Upper lobe of left lung (tissue), 6 donors: ENCODE measurements at regions not wholly inside any gene's neighbourhood (a gene's known extent, or its start where the extent isn't known, plus 50 kb on each side); places are given as distances from the start of the nearest gene placed in this dataset.
"Not testable (repeated sequence)": the region's sequence is repeated elsewhere in the genome, so short reads cannot be mapped to it uniquely, and the experiment has no call there.

Experiments
- ATAC-seq, 2 donors: fragments of 200-7000 bp; cut with Tn5 transposase; one replicate each; pipeline ENCODE4 v1.9.1; 2022; ENCODE audit warnings: mild to moderate bottlenecking in 2 of 2, moderate library complexity in 2 of 2; ENCODE audit not compliant: low FRiP score in 2 of 2
- DNase-seq, 2 donors: peaks; one replicate each; pipeline ENCODE4 v3.0.0-alpha.2; 2019 to 2020
- H3K27ac ChIP-seq, 4 donors: fragments of 200-600 bp; sonication (generic); one replicate each; pipeline ENCODE4 v1.5.1; 2016 to 2019
- H3K27me3 ChIP-seq, 4 donors: fragments of 200-600 bp; sonication (generic); one replicate each; pipeline ENCODE4 v1.5.1; 2017 to 2019
- H3K36me3 ChIP-seq, 4 donors: fragments of 200-600 bp; sonication (generic); one replicate each; pipeline ENCODE4 v1.5.1; 2016 to 2019
- H3K4me1 ChIP-seq, 4 donors: fragments of 200-600 bp; sonication (generic); one replicate each; pipeline ENCODE4 v1.5.1; 2018 to 2019
- H3K4me3 ChIP-seq, 4 donors: fragments of 200-600 bp; sonication (generic); one replicate each; pipeline ENCODE4 v1.5.1; 2017 to 2019; ENCODE audit warnings: mild to moderate bottlenecking in 2 of 4, moderate library complexity in 1 of 4
- H3K9me3 ChIP-seq, 4 donors: fragments of 200-600 bp; sonication (generic); one replicate each; pipeline ENCODE4 v1.5.1; 2018 to 2019
- EP300 ChIP-seq, 4 donors: sonication (generic); formaldehyde crosslinking; IDR thresholded peaks; one replicate each; pipeline ENCODE4 v1.5.1; 2017; ENCODE audit warnings: antibody characterized with exemption in 4 of 4, control low read depth in 2 of 4
- POLR2A ChIP-seq, 4 donors: fragments of 450-650 bp; IDR thresholded peaks; one replicate each; pipeline ENCODE4 v1.5.1; 2016 to 2017; ENCODE audit warnings: antibody characterized with exemption in 4 of 4, mild to moderate bottlenecking in 2 of 4
- POLR2AphosphoS5 ChIP-seq, 2 donors: sonication (generic); formaldehyde crosslinking; IDR thresholded peaks; one replicate each; pipeline ENCODE4 v1.5.1; 2017; ENCODE audit warnings: antibody characterized with exemption in 2 of 2
- WGBS, 2 donors: methylation state at CpG; one replicate each; pipeline ENCODE4 v1.1.5; 2017 to 2018; 5-methylcytosine and 5-hydroxymethylcytosine counted together
- TF ChIP-seq, protein P1 (sequence below), 6 experiments: fragments of 450-650 bp in 4 of 6; fragments of 200-600 bp in 2 of 6; sonication (generic) in 2 of 6; IDR thresholded peaks; one replicate each; pipeline ENCODE4 v1.5.1; 2016 to 2019; ENCODE audit warnings: antibody characterized with exemption in 6 of 6
- donor health status: DM: no; HTN: no; CAD: no; lungs with moderate emphysema.
- donor health status: DM: no; HTN: yes; CAD: no; lungs with severe emphysema.

DNA sequence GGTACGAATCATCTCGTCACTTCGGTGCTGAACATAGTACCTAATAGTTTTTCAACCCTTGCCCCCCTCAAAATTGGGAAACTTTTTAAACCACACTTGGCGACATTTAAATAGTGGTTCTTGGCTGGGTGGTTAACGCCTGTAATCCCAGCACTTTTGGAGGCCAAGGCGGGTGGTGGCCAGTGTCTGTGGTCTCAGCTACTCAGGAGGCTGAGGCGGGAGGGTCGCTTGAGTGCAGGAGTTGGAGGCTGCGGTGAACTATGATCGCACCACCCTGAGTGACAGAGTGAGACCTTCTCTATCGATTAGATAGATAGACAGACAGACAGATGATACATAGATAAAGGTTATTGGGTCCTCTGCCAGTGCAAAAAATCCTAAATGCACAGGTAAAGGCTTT lies 55.5 kb upstream of the RASAL2 start:
- Histone ChIP-seq H3K36me3 (no peaks in the 10 kb centered on the region), H3K9me3 (no peaks in the 10 kb centered on the region), H3K27ac (peak overlapping the region; percentile 56 to 82 (median 70)), H3K4me1 (peaks cover under 1 to 26% (median 10%) of the 10 kb centered on the region in 4 donors), H3K4me3 (peak overlapping the region in 3 of 4 donors; percentile 58 to 81 (median 60)), H3K27me3 (no peaks in the 10 kb centered on the region)
- no peak for ATAC-seq
- TF ChIP-seq, protein P1, sequence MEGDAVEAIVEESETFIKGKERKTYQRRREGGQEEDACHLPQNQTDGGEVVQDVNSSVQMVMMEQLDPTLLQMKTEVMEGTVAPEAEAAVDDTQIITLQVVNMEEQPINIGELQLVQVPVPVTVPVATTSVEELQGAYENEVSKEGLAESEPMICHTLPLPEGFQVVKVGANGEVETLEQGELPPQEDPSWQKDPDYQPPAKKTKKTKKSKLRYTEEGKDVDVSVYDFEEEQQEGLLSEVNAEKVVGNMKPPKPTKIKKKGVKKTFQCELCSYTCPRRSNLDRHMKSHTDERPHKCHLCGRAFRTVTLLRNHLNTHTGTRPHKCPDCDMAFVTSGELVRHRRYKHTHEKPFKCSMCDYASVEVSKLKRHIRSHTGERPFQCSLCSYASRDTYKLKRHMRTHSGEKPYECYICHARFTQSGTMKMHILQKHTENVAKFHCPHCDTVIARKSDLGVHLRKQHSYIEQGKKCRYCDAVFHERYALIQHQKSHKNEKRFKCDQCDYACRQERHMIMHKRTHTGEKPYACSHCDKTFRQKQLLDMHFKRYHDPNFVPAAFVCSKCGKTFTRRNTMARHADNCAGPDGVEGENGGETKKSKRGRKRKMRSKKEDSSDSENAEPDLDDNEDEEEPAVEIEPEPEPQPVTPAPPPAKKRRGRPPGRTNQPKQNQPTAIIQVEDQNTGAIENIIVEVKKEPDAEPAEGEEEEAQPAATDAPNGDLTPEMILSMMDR (IDR thresholded peaks at IDR 0.05) = no peak
- TF ChIP-seq EP300 (IDR thresholded peaks at IDR 0.05) = no peak
- TF ChIP-seq POLR2AphosphoS5 (IDR thresholded peaks at IDR 0.05) = no peak
- TF ChIP-seq POLR2A (IDR thresholded peaks at IDR 0.05) = no peak
- 79 to 90% methylated on average over 11 of the region's 11 CpGs for WGBS, 2 donors
- DNase-seq = no peak

DNA sequence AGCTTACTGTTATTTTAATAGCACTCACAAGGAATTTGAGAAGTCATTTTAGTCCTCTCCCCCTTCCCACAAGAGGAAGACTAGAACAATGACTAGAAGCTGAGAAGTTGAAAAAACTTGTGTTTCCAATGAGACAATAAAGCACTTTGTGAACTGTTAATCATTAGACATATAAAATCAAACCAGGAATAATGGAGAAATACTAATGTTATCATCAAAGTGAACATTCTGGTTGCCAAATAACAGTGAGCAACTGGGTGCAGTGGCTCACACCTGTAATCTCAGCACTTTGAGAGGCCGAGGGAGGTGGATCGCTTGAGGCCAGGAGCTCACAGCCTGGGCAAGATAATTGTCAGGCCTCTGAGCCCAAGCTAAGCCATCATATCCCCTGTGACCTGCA lies 54.0 kb upstream of the RASAL2 start:
- TF ChIP-seq, protein P1 (IDR thresholded peaks at IDR 0.05) = no peak
- TF ChIP-seq EP300 (IDR thresholded peaks at IDR 0.05) = no peak
- TF ChIP-seq POLR2AphosphoS5 (IDR thresholded peaks at IDR 0.05) = no peak
- TF ChIP-seq POLR2A (IDR thresholded peaks at IDR 0.05) = no peak
- ATAC-seq = no peak

DNA sequence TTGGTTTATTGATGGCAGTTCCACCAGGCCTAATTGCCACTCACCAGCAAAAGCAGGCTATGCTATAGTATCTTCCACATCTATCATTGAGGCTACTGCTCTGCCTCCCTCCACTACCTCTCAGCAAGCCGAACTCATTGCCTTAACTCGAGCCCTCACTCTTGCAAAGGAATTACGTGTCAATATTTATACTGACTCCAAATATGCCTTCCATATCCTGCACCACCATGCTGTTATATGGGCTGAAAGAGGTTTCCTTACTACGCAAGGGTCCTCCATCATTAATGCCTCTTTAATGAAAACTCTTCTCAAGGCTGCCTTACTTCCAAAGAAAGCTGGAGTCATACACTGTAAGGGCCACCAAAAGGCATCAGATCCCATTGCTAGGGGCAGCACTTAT lies 50.0 kb upstream of the RASAL2 start:
- ATAC-seq, H3K27ac ChIP-seq, H3K9me3 ChIP-seq, H3K4me3 ChIP-seq, H3K27me3 ChIP-seq, H3K36me3 ChIP-seq, H3K4me1 ChIP-seq, DNase-seq: not testable (repeated sequence)
- WGBS, 2 donors = 92% methylated on average over 4 of the region's 4 CpGs

More for the DNA sequence above, 54.0 kb upstream of the RASAL2 start:
- Histone ChIP-seq H3K4me3 (no peak overlapping the region), H3K27ac (no peak overlapping the region), H3K4me1 (peaks cover 0 to 16% (median 5%) of the 10 kb centered on the region in 4 donors), H3K36me3 (no peaks in the 10 kb centered on the region), H3K27me3 (no peaks in the 10 kb centered on the region), H3K9me3 (peaks cover 0 to 3% (median 0%) of the 10 kb centered on the region in 4 donors)
- DNase-seq = no peak
- WGBS, 2 donors = 89 to 100% methylated on average over 2 of the region's 2 CpGs
